OCI-LY7 (cell line): ENCODE measurements at regions not wholly inside any gene's neighbourhood (a gene's known extent, or its start where the extent isn't known, plus 50 kb on each side); places are given as distances from the start of the nearest gene placed in this dataset.

Experiments used
- CTCF ChIP-seq: fragments of 200-600 bp; sonication (generic); conservative IDR thresholded peaks from 2 replicates; pipeline ENCODE4 v1.5.1; 2014; ENCODE audit warnings: mild to moderate bottlenecking, antibody characterized with exemption, low read length, moderate library complexity, mixed read lengths
- EZH2phosphoT487 ChIP-seq: fragments of 200-600 bp; sonication (generic); IDR thresholded peaks from 2 replicates; pipeline ENCODE4 v1.6.1; 2018; ENCODE audit warnings: low read depth, borderline replicate concordance, mild to moderate bottlenecking, mixed run types, antibody characterized with exemption, low read length, moderate library complexity, mixed read lengths

GRCh38 chr14:29242755-29243754 lies 476.5 kb downstream of the FOXG1 start:
- TF ChIP-seq CTCF (no peak), EZH2phosphoT487 (no peak)
